Ovary (tissue), 3 donors: ENCODE measurements at regions not wholly inside any gene's neighbourhood (a gene's known extent, or its start where the extent isn't known, plus 50 kb on each side); places are given as distances from the start of the nearest gene placed in this dataset.

Experiments used
- CTCF ChIP-seq, 3 donors: fragments of 450-650 bp in 2 of 3; fragments of 200-600 bp in 1 of 3; IDR thresholded peaks; one replicate each; pipeline versions ENCODE4 v1.5.1 to v1.8.0; 2016 to 2022; ENCODE audit warnings: antibody characterized with exemption in 3 of 3, mild to moderate bottlenecking in 1 of 3
- EP300 ChIP-seq: sonication (generic); formaldehyde crosslinking; IDR thresholded peaks from one replicate; pipeline ENCODE4 v1.6.1; 2017; ENCODE audit warnings: antibody characterized with exemption
- POLR2A ChIP-seq: fragments of 450-650 bp; IDR thresholded peaks from one replicate; pipeline ENCODE4 v1.6.1; 2017; ENCODE audit warnings: antibody characterized with exemption, mild to moderate bottlenecking, moderate library complexity
- donor health status: DM: no; HTN: no; CAD: no.

DNA sequence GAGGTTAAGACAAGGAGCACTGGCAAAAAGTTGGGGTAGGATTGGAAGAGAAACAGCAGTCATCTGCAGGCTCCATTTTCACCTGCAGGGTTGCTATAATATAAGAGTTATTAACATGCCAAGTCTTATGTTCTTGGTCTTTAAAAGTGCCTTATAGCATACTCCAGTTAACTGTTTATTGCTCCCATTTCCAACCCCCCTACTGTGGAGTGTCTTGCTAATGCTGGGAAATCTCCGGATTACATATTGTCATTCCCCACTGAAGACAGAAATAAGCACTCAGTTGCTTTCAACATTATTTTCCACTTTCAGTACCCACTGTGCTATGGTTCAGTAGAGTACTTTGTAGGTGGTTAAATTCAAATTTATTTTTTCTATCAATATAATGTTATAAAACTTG is 1014.3 kb downstream of the RPA4 start:
- TF ChIP-seq CTCF (IDR thresholded peaks at IDR 0.05) (no peak), POLR2A (no peak), EP300 (no peak)
